ENCODE measurements at regions not wholly inside any gene's neighbourhood (a gene's known extent, or its start where the extent isn't known, plus 50 kb on each side); places are given as distances from the start of the nearest gene placed in this dataset.

GRCh38 chr4:175252642-175253041 is 334.5 kb downstream of the ADAM29 start:
- no peaks in the 10 kb centered on the region for H3K36me3 ChIP-seq (ENCODE audit: control insufficient read depth in 2 of 2, insufficient read depth in 1 of 2, low read length in 2 of 2)
- no peaks in the 10 kb centered on the region for H3K4me1 ChIP-seq (ENCODE audit: control insufficient read depth, insufficient read depth, low read length)
- ChIA-PET POLR2A (no interaction called here), CTCF (interaction anchor here (0.8 kb wide), 1 partner anchor 284 kb away, joined by 4 read pairs; no protein-coding TSS in a partner anchor)
- TF ChIP-seq ZNF621 (tag by site-specific recombination; IDR thresholded peaks at IDR 0.05): no peak
- no peak for TF ChIP-seq INSM2 (tag by site-specific recombination; IDR thresholded peaks at IDR 0.05)
- no peak for TF ChIP-seq ZNF830 (tag by site-specific recombination; IDR thresholded peaks at IDR 0.05; ENCODE audit: low read depth)
- no peak for TF ChIP-seq GFI1B (tag by site-specific recombination; IDR thresholded peaks at IDR 0.05)
- no peak for TF ChIP-seq ZNF184 (tag by site-specific recombination; IDR thresholded peaks at IDR 0.05)
- TF ChIP-seq ZNF133 (tag by site-specific recombination; IDR thresholded peaks at IDR 0.05): no peak
- TF ChIP-seq ZBTB11 (tag by site-specific recombination; conservative IDR thresholded peaks at IDR 0.05; ENCODE audit: low read depth): no peak
- H3K27ac ChIP-seq (ENCODE audit: extremely low read depth, low read depth, low read length): no peak overlapping the region
- H3K4me3 ChIP-seq (ENCODE audit: low read depth, low read length): no peak overlapping the region
- no peaks in the 10 kb centered on the region for H3K9me3 ChIP-seq (ENCODE audit: control insufficient read depth, insufficient read depth, low read depth, low read length)

- Histone ChIP-seq H3K27ac (ENCODE audit: extremely low read depth, low read depth, low read length) (no peak overlapping the region), H3K9me3 (ENCODE audit: control insufficient read depth, insufficient read depth, low read depth, low read length) (no peaks in the 10 kb centered on the region), H3K4me1 (ENCODE audit: control insufficient read depth, insufficient read depth, low read length) (no peaks in the 10 kb centered on the region), H3K4me3 (ENCODE audit: low read depth, low read length) (no peak overlapping the region), H3K36me3 (ENCODE audit: control insufficient read depth in 2 of 2, insufficient read depth in 1 of 2, low read length in 2 of 2) (no peaks in the 10 kb centered on the region)
- TF ChIP-seq ZNF214 (tag by site-specific recombination; IDR thresholded peaks at IDR 0.05; ENCODE audit: borderline replicate concordance) (no peak), ZNF398 (tag by site-specific recombination; IDR thresholded peaks at IDR 0.05) (no peak), ZNF654 (tag by site-specific recombination; IDR thresholded peaks at IDR 0.05; ENCODE audit: low read depth) (peak; percentile 24; the same call in 1 of the 2 replicates), ZNF473 (tag by site-specific recombination; IDR thresholded peaks at IDR 0.05) (no peak)
- POLR2A ChIA-PET: no interaction called here
- CTCF ChIA-PET: interaction anchor here (0.6 to 0.7 kb wide), 2 partner anchors 18 to 712 kb away, joined by 3 to 5 read pairs; no protein-coding TSS in a partner anchor
Observed at GRCh38 chr4:175253184-175253902, 335.2 kb downstream of the ADAM29 start.

- Histone ChIP-seq H3K27ac (ENCODE audit: extremely low read depth, low read depth, low read length) (no peak overlapping the region), H3K9me3 (ENCODE audit: control insufficient read depth, insufficient read depth, low read depth, low read length) (no peaks in the 10 kb centered on the region), H3K4me1 (ENCODE audit: control insufficient read depth, insufficient read depth, low read length) (no peaks in the 10 kb centered on the region), H3K36me3 (ENCODE audit: control insufficient read depth in 2 of 2, insufficient read depth in 1 of 2, low read length in 2 of 2) (no peaks in the 10 kb centered on the region), H3K4me3 (ENCODE audit: low read depth, low read length) (no peak overlapping the region)
- ChIA-PET POLR2A (no interaction called here), CTCF (no interaction called here)
- TF ChIP-seq ZFP3 (tag by site-specific recombination; IDR thresholded peaks at IDR 0.05; ENCODE audit: low read depth) (no peak), ZNF610 (tag by site-specific recombination; IDR thresholded peaks at IDR 0.05; ENCODE audit: borderline replicate concordance) (no peak), ZNF23 (tag by site-specific recombination; IDR thresholded peaks at IDR 0.05; ENCODE audit: borderline replicate concordance) (no peak), ZNF555 (tag by site-specific recombination; conservative IDR thresholded peaks at IDR 0.05) (no peak), ZSCAN23 (tag by site-specific recombination; IDR thresholded peaks at IDR 0.05) (no peak), PBX3 (CRISPR knock-in tag; IDR thresholded peaks at IDR 0.05) (no peak), ZNF513 (tag by site-specific recombination; IDR thresholded peaks at IDR 0.05) (no peak), ZNF621 (tag by site-specific recombination; IDR thresholded peaks at IDR 0.05) (no peak), ZNF2 (tag by site-specific recombination; IDR thresholded peaks at IDR 0.05) (no peak), ZNF10 (tag by site-specific recombination; IDR thresholded peaks at IDR 0.05) (no peak), MEIS1 (CRISPR knock-in tag; IDR thresholded peaks at IDR 0.05; ENCODE audit: borderline replicate concordance) (no peak), ZNF701 (tag by site-specific recombination; IDR thresholded peaks at IDR 0.05) (no peak)
Observed at GRCh38 chr4:175263537-175263936, 345.4 kb downstream of the ADAM29 start.

All from HEK293 (cell line).